Breast epithelium (tissue), 4 donors: ENCODE measurements at regions not wholly inside any gene's neighbourhood (a gene's known extent, or its start where the extent isn't known, plus 50 kb on each side); places are given as distances from the start of the nearest gene placed in this dataset.
"Not testable (repeated sequence)": the region's sequence is repeated elsewhere in the genome, so short reads cannot be mapped to it uniquely, and the experiment has no call there.

Source experiments
- DNase-seq, 2 donors: peaks; one replicate each; pipeline ENCODE4 v3.0.0-alpha.2; 2019; ENCODE audit warnings: low spot score in 2 of 2
- H3K27ac ChIP-seq, 2 donors: fragments of 200-600 bp; sonication (generic) in 1 of 2; one replicate each; pipeline ENCODE4 v1.5.1; 2016 to 2019; ENCODE audit warnings: mild to moderate bottlenecking in 1 of 2
- H3K27me3 ChIP-seq, 2 donors: fragments of 200-600 bp; sonication (generic) in 1 of 2; one replicate each; pipeline versions ENCODE4 v1.5.1 to v1.6.0; 2017 to 2019; ENCODE audit warnings: control low read depth in 1 of 2, mild to moderate bottlenecking in 1 of 2
- H3K36me3 ChIP-seq: fragments of 200-600 bp; one replicate; pipeline ENCODE4 v1.5.1; 2019
- H3K4me1 ChIP-seq, 2 donors: fragments of 200-600 bp; sonication (generic); one replicate each; pipeline ENCODE4 v1.5.1; 2016 to 2019; ENCODE audit warnings: control low read depth in 1 of 2
- H3K4me3 ChIP-seq, 3 donors: fragments of 200-600 bp; sonication (generic); 1 replicate in 2 of 3; 2 replicates in 1 of 3; pipeline ENCODE4 v1.5.1; 2016 to 2019; ENCODE audit warnings: mild to moderate bottlenecking in 3 of 3, moderate library complexity in 2 of 3
- H3K9me3 ChIP-seq, 2 donors: fragments of 200-600 bp; sonication (generic) in 1 of 2; one replicate each; pipeline ENCODE4 v1.5.1; 2016 to 2019; ENCODE audit warnings: control low read depth in 1 of 2
- POLR2A ChIP-seq: fragments of 450-650 bp; IDR thresholded peaks from one replicate; pipeline ENCODE4 v1.6.1; 2016; ENCODE audit warnings: antibody characterized with exemption, mild to moderate bottlenecking, moderate library complexity
- POLR2AphosphoS5 ChIP-seq, 3 donors: sonication (generic); formaldehyde crosslinking; IDR thresholded peaks; one replicate each; pipeline ENCODE4 v1.6.1; 2017; ENCODE audit warnings: antibody characterized with exemption in 3 of 3
- intact Hi-C: fragments of 100-400 bp; cut with DNase I; formaldehyde crosslinking; loops from one replicate; pipeline ENCODE4 v1.15.1; 2023; ENCODE audit warnings: low total_unique reads
- TF ChIP-seq, protein P1 (sequence below), 3 donors: fragments of 450-650 bp; IDR thresholded peaks; one replicate each; pipeline ENCODE4 v1.5.1; 2016 to 2017; ENCODE audit warnings: antibody characterized with exemption in 3 of 3, mild to moderate bottlenecking in 3 of 3, moderate library complexity in 3 of 3

DNA sequence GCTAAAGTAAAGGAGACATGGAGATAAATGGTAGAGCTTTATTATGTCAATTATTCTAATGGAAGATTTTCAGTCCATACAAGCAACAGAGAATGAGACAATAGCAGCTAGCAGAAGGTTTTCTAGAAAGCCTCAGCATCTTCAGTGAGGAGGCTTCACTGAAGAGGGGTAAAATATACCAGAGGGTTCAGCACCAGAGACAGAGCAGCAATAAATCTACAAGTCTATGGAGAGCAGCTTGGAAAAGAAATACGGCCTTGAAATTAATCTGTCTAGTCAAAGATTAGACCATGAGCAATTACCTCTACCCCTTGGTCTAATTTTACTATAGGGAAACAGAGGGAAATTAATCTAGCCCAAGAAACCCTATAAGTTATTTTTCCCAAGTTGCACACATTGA is 185.7 kb upstream of the CRIM1 start:
- H3K9me3 ChIP-seq: no peaks in the 10 kb centered on the region
- no peak overlapping the region for H3K27ac ChIP-seq
- no peak for DNase-seq
- H3K4me3 ChIP-seq: no peak overlapping the region
- H3K4me1 ChIP-seq: no peaks in the 10 kb centered on the region
- intact Hi-C loops: no loop called here
- no peaks in the 10 kb centered on the region for H3K36me3 ChIP-seq
- no peaks in the 10 kb centered on the region for H3K27me3 ChIP-seq
- TF ChIP-seq POLR2A (no peak), POLR2AphosphoS5 (IDR thresholded peaks at IDR 0.05) (no peak)
- TF ChIP-seq, protein P1, sequence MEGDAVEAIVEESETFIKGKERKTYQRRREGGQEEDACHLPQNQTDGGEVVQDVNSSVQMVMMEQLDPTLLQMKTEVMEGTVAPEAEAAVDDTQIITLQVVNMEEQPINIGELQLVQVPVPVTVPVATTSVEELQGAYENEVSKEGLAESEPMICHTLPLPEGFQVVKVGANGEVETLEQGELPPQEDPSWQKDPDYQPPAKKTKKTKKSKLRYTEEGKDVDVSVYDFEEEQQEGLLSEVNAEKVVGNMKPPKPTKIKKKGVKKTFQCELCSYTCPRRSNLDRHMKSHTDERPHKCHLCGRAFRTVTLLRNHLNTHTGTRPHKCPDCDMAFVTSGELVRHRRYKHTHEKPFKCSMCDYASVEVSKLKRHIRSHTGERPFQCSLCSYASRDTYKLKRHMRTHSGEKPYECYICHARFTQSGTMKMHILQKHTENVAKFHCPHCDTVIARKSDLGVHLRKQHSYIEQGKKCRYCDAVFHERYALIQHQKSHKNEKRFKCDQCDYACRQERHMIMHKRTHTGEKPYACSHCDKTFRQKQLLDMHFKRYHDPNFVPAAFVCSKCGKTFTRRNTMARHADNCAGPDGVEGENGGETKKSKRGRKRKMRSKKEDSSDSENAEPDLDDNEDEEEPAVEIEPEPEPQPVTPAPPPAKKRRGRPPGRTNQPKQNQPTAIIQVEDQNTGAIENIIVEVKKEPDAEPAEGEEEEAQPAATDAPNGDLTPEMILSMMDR (IDR thresholded peaks at IDR 0.05): no peak

- no peak for TF ChIP-seq POLR2AphosphoS5 (IDR thresholded peaks at IDR 0.05)
- TF ChIP-seq, protein P1 (IDR thresholded peaks at IDR 0.05): no peak
- no peak for TF ChIP-seq POLR2A
Observed at GRCh38 chr2:36168115-36168514, 187.5 kb upstream of the CRIM1 start.

GRCh38 chr2:36165132-36165531 is 190.4 kb upstream of the CRIM1 start:
- Histone ChIP-seq H3K27ac (no peak overlapping the region), H3K4me3 (no peak overlapping the region), H3K9me3 (no peaks in the 10 kb centered on the region), H3K4me1 (no peaks in the 10 kb centered on the region), H3K27me3 (no peaks in the 10 kb centered on the region), H3K36me3 (no peaks in the 10 kb centered on the region)
- intact Hi-C loops: no loop called here
- no peak for TF ChIP-seq POLR2A
- no peak for TF ChIP-seq POLR2AphosphoS5 (IDR thresholded peaks at IDR 0.05)
- TF ChIP-seq, protein P1 (IDR thresholded peaks at IDR 0.05): no peak
- no peak for DNase-seq

More at GRCh38 chr2:36168115-36168514, 187.5 kb upstream of the CRIM1 start:
- Histone ChIP-seq H3K4me3 (no peak overlapping the region), H3K36me3 (no peaks in the 10 kb centered on the region), H3K27ac (peak overlapping the region in 1 of 2 donors; percentile 19), H3K27me3 (no peaks in the 10 kb centered on the region), H3K4me1 (no peaks in the 10 kb centered on the region), H3K9me3 (no peaks in the 10 kb centered on the region)
- DNase-seq: no peak
- intact Hi-C loops: no loop called here

GRCh38 chr2:36163520-36164254 is 191.9 kb upstream of the CRIM1 start:
- Histone ChIP-seq H3K27ac (peak overlapping the region; percentile 12 to 15), H3K4me1 (no peaks in the 10 kb centered on the region), H3K27me3 (no peaks in the 10 kb centered on the region), H3K4me3 (no peak overlapping the region), H3K9me3 (no peaks in the 10 kb centered on the region), H3K36me3 (no peaks in the 10 kb centered on the region)
- intact Hi-C loops: no loop called here
- no peak for DNase-seq
- no peak for TF ChIP-seq POLR2A

GRCh38 chr2:36157093-36157492 is 198.5 kb upstream of the CRIM1 start:
- H3K27ac ChIP-seq, H3K36me3 ChIP-seq, H3K4me1 ChIP-seq, H3K9me3 ChIP-seq, H3K27me3 ChIP-seq, H3K4me3 ChIP-seq, intact Hi-C loops, DNase-seq: not testable (repeated sequence)

GRCh38 chr2:36147670-36148390 is 207.7 kb upstream of the CRIM1 start:
- intact Hi-C loops: no loop called here
- Histone ChIP-seq H3K4me1 (no peaks in the 10 kb centered on the region), H3K9me3 (no peaks in the 10 kb centered on the region), H3K36me3 (no peaks in the 10 kb centered on the region), H3K27me3 (no peaks in the 10 kb centered on the region), H3K27ac (no peak overlapping the region), H3K4me3 (no peak overlapping the region)
- TF ChIP-seq POLR2AphosphoS5 (IDR thresholded peaks at IDR 0.05) (no peak), POLR2A (no peak)
- TF ChIP-seq, protein P1 (IDR thresholded peaks at IDR 0.05): no peak
- DNase-seq: no peak
